H1 (cell line): ENCODE measurements at regions not wholly inside any gene's neighbourhood (a gene's known extent, or its start where the extent isn't known, plus 50 kb on each side); places are given as distances from the start of the nearest gene placed in this dataset.

ENCODE experiments used
- CTCF ChIA-PET: fragments of 300-600 bp; sonication (Branson Sonifier 250); formaldehyde crosslinking; loops from one replicate; lab custom pipeline; 2021; ENCODE audit not compliant: partially characterized antibody; lab: Charles Lee
- POLR2A ChIA-PET: fragments of 300-600 bp; sonication (Branson Sonifier 250); formaldehyde crosslinking; loops from one replicate; lab custom pipeline; 2021; ENCODE audit warnings: inconsistent platforms; ENCODE audit not compliant: partially characterized antibody; lab: Charles Lee
- DNase-seq, 2 experiments: peaks; one replicate each; pipeline versions ENCODE4 v3.0.0 to v3.0.0-alpha.2; 2010 to 2022; ENCODE audit warnings: low spot score in 2 of 2, low read depth in 1 of 2, mixed read lengths in 1 of 2
- FAIRE-seq: peaks from 2 replicates; lab custom pipeline; 2011; peaks lifted over from hg19 to GRCh38; lab: Jason Lieb, UNC
- H2AFZ ChIP-seq: 2 replicates; pipeline ENCODE4 v1.8.1; 2012; ENCODE audit warnings: low read length, inconsistent platforms
- H2AK5ac ChIP-seq: 2 replicates; pipeline ENCODE4 v1.6.1; 2013; ENCODE audit warnings: low read depth, low read length
- H2BK120ac ChIP-seq: replicated peaks from 2 replicates; pipeline ENCODE3; 2013; ENCODE audit warnings: low read depth, low read length, inconsistent platforms
- H2BK12ac ChIP-seq: 2 replicates; pipeline ENCODE4 v1.6.1; 2013; ENCODE audit warnings: low read depth, low read length
- H2BK15ac ChIP-seq: 2 replicates; pipeline ENCODE4 v1.6.1; 2013; ENCODE audit warnings: low read length
- H2BK20ac ChIP-seq: 2 replicates; pipeline ENCODE4 v1.6.1; 2013; ENCODE audit warnings: low read length
- H2BK5ac ChIP-seq: 2 replicates; pipeline ENCODE4 v1.6.1; 2013; ENCODE audit warnings: low read depth, low read length
- H3K14ac ChIP-seq: 2 replicates; pipeline ENCODE4 v1.6.1; 2013; ENCODE audit warnings: inconsistent platforms; ENCODE audit not compliant: insufficient read length
- H3K18ac ChIP-seq: 2 replicates; pipeline ENCODE4 v1.6.1; 2013; ENCODE audit warnings: low read length; ENCODE audit errors: extremely low read depth
- H3K23ac ChIP-seq: 2 replicates; pipeline ENCODE4 v1.6.1; 2013; ENCODE audit warnings: inconsistent platforms; ENCODE audit not compliant: insufficient read length
- H3K23me2 ChIP-seq: 2 replicates; pipeline ENCODE4 v1.6.1; 2013; ENCODE audit warnings: low read depth, low read length
- H3K27ac ChIP-seq: 2 replicates; pipeline ENCODE4 v1.6.1; 2011; ENCODE audit warnings: low read depth, low read length, inconsistent platforms
- H3K27me3 ChIP-seq, 4 experiments: replicated peaks in 1 of 4; 1 replicate in 1 of 4; 2 replicates in 3 of 4; pipeline versions ENCODE4 v1.6.1 to v1.8.1; 2011 to 2013; ENCODE audit warnings: low read length in 3 of 4, mild to moderate bottlenecking in 3 of 4, inconsistent platforms in 2 of 4, mixed read lengths in 2 of 4, moderate library complexity in 1 of 4; ENCODE audit not compliant: control insufficient read depth in 3 of 4, insufficient read depth in 3 of 4; ENCODE audit errors: extremely low read depth in 1 of 4
- H3K36me3 ChIP-seq, 4 experiments: 2 replicates each; pipeline versions ENCODE4 v1.6.1 to v1.8.1; 2011 to 2013; ENCODE audit warnings: mild to moderate bottlenecking in 4 of 4, low read length in 3 of 4, moderate library complexity in 2 of 4, control low read depth in 1 of 4, inconsistent platforms in 1 of 4; ENCODE audit not compliant: insufficient read depth in 4 of 4, control insufficient read depth in 2 of 4
- H3K4ac ChIP-seq: replicated peaks from 2 replicates; pipeline ENCODE3; 2013; ENCODE audit warnings: low read length, low read depth, mixed read lengths, inconsistent platforms; ENCODE audit not compliant: insufficient read length
- H3K4me1 ChIP-seq, 4 experiments: replicated peaks in 1 of 4; 1 replicate in 1 of 4; 2 replicates in 3 of 4; pipeline versions ENCODE4 v1.6.1 to v1.8.1; 2011 to 2013; ENCODE audit warnings: low read length in 3 of 4, inconsistent platforms in 2 of 4, mixed read lengths in 1 of 4; ENCODE audit not compliant: insufficient read depth in 4 of 4, control insufficient read depth in 3 of 4
- H3K4me2 ChIP-seq, 2 experiments: 2 replicates each; pipeline versions ENCODE4 v1.6.1 to v1.8.1; 2011 to 2013; ENCODE audit warnings: low read depth in 2 of 2, low read length in 2 of 2, control low read depth in 1 of 2, inconsistent platforms in 1 of 2, mild to moderate bottlenecking in 1 of 2; ENCODE audit not compliant: insufficient read depth in 1 of 2
- H3K4me3 ChIP-seq, 4 experiments: fragments of 200-600, 300-600 bp in 1 of 4; sonication (generic), shearing (Covaris generic), sonication (Bioruptor Twin) in 1 of 4; 2 replicates each; pipeline versions ENCODE4 v1.5.1 to v1.8.1; 2011 to 2016; ENCODE audit warnings: low read length in 4 of 4, low read depth in 3 of 4, control low read depth in 2 of 4, inconsistent platforms in 2 of 4, mild to moderate bottlenecking in 2 of 4, mixed read lengths in 1 of 4, moderate library complexity in 1 of 4; ENCODE audit not compliant: insufficient read depth in 2 of 4; ENCODE audit errors: extremely low read depth in 1 of 4
- H3K56ac ChIP-seq: replicated peaks from 2 replicates; pipeline ENCODE3; 2013; ENCODE audit warnings: low read depth, mild to moderate bottlenecking, mixed read lengths, low read length, inconsistent platforms; ENCODE audit not compliant: insufficient read length
- H3K79me1 ChIP-seq: 2 replicates; pipeline ENCODE4 v1.6.1; 2013; ENCODE audit warnings: low read depth, low read length, control low read depth
- H3K79me2 ChIP-seq, 2 experiments: 2 replicates each; pipeline versions ENCODE4 v1.6.1 to v1.8.1; 2012 to 2013; ENCODE audit warnings: low read length in 2 of 2, mild to moderate bottlenecking in 2 of 2, inconsistent platforms in 1 of 2; ENCODE audit not compliant: insufficient read depth in 2 of 2, control insufficient read depth in 1 of 2
- H3K9ac ChIP-seq, 4 experiments: replicated peaks in 1 of 4; 1 replicate in 1 of 4; 2 replicates in 3 of 4; pipeline versions ENCODE4 v1.6.1 to v1.8.1; 2011 to 2013; ENCODE audit warnings: low read depth in 3 of 4, low read length in 3 of 4, control low read depth in 2 of 4, mild to moderate bottlenecking in 2 of 4, moderate library complexity in 2 of 4, inconsistent platforms in 1 of 4; ENCODE audit errors: extremely low read depth in 1 of 4
- H3K9me3 ChIP-seq, 2 experiments: 2 replicates each; pipeline versions ENCODE4 v1.6.1 to v1.8.1; 2012 to 2013; ENCODE audit warnings: mild to moderate bottlenecking in 2 of 2, moderate library complexity in 2 of 2, control low read depth in 1 of 2, inconsistent platforms in 1 of 2, low read depth in 1 of 2, low read length in 1 of 2, mixed read lengths in 1 of 2; ENCODE audit not compliant: insufficient read depth in 2 of 2
- H4K20me1 ChIP-seq, 2 experiments: replicated peaks in 1 of 2; 2 replicates each; pipeline versions ENCODE3 to v1.8.1; 2011 to 2013; ENCODE audit warnings: inconsistent platforms in 2 of 2, low read length in 2 of 2, mild to moderate bottlenecking in 1 of 2; ENCODE audit not compliant: insufficient read depth in 2 of 2, control insufficient read depth in 1 of 2
- H4K5ac ChIP-seq: 2 replicates; pipeline ENCODE4 v1.6.1; 2013; ENCODE audit warnings: low read length, low read depth, mixed read lengths, inconsistent platforms; ENCODE audit not compliant: insufficient read length
- H4K8ac ChIP-seq: 2 replicates; pipeline ENCODE4 v1.8.0; 2013; ENCODE audit warnings: mild to moderate bottlenecking, moderate library complexity, low read length, inconsistent platforms; ENCODE audit not compliant: insufficient read depth; ENCODE audit errors: extremely low read depth
- H4K91ac ChIP-seq: replicated peaks from 2 replicates; pipeline ENCODE3; 2013; ENCODE audit warnings: low read length, mixed read lengths, inconsistent platforms; ENCODE audit not compliant: insufficient read length
- BACH1 ChIP-seq: IDR thresholded peaks from 2 replicates; pipeline ENCODE4 v1.6.1; 2012; ENCODE audit warnings: low read length, improper control_type of control experiment
- CEBPB ChIP-seq: IDR thresholded peaks from 2 replicates; pipeline ENCODE4 v1.6.1; 2012; ENCODE audit warnings: low read depth, low read length
- CTBP2 ChIP-seq: IDR thresholded peaks from 2 replicates; pipeline ENCODE4 v1.7.0; 2011; ENCODE audit warnings: borderline replicate concordance, mild to moderate bottlenecking, moderate library complexity, mixed read lengths, low read length; ENCODE audit not compliant: insufficient read depth, insufficient read length
- TAF1 ChIP-seq: IDR thresholded peaks from 2 replicates; pipeline ENCODE4 v1.6.1; 2011; ENCODE audit warnings: mild to moderate bottlenecking, low read depth, low read length
- whole genome bisulfite sequencing, 2 experiments: shearing (Covaris generic) in 1 of 2; methylation state at CpG; one replicate each; pipeline versions ENCODE4 v1.1.6 to v1.1.7; 2013 to 2015; ENCODE audit warnings: low lambda C conversion rate in 2 of 2, mixed read lengths in 2 of 2, inconsistent platforms in 1 of 2, low coverage in 1 of 2, missing lambda C conversion rate in 1 of 2; ENCODE audit not compliant: insufficient replicate concordance in 2 of 2, insufficient coverage in 1 of 2, insufficient read length in 1 of 2; ENCODE audit errors: extremely low coverage in 1 of 2, missing lambda C conversion rate in 1 of 2; 5-methylcytosine and 5-hydroxymethylcytosine counted together

- ChIA-PET CTCF (interaction anchor here (1.0 to 7.1 kb wide), 7 partner anchors 9 to 93 kb away, joined by 3 to 35 read pairs (median 4); no protein-coding TSS in a partner anchor), POLR2A (no interaction called here)
- Histone ChIP-seq H3K4me3 (no peak overlapping the region), H4K91ac (no peak overlapping the region), H4K20me1 (no peaks in the 10 kb centered on the region), H3K23ac (no peak overlapping the region), H3K27me3 (no peaks in the 10 kb centered on the region), H3K4me2 (no peak overlapping the region), H2AK5ac (no peak overlapping the region), H4K8ac (no peak overlapping the region), H3K9ac (no peak overlapping the region), H3K4ac (no peak overlapping the region), H2AFZ (no peak overlapping the region), H2BK15ac (no peak overlapping the region), H3K9me3 (no peaks in the 10 kb centered on the region), H3K56ac (no peak overlapping the region), H3K18ac (no peak overlapping the region), H2BK12ac (no peak overlapping the region), H3K79me1 (no peaks in the 10 kb centered on the region), H2BK5ac (no peak overlapping the region), H3K27ac (no peak overlapping the region), H3K79me2 (no peaks in the 10 kb centered on the region), H2BK20ac (no peak overlapping the region), H3K36me3 (no peaks in the 10 kb centered on the region), H3K14ac (no peak overlapping the region), H2BK120ac (no peak overlapping the region), H3K4me1 (peaks cover 0 to 6% (median 4%) of the 10 kb centered on the region in 4 experiments; a peak in 4 of 7 replicates), H3K23me2 (no peaks in the 10 kb centered on the region), H4K5ac (no peak overlapping the region)
- 83% methylated on average over 10 of the region's 10 CpGs; no CpG with 5 or more reads in 1 of the 2 experiments for WGBS, 2 experiments
- FAIRE-seq (no peak), DNase-seq (no peak)
- TF ChIP-seq BACH1 (no peak), CEBPB (no peak), CTBP2 (no peak), TAF1 (no peak)
Observed at GRCh38 chr1:62998845-62999649, 215.1 kb downstream of the ATG4C start.
